ENCODE measurements at regions not wholly inside any gene's neighbourhood (a gene's known extent, or its start where the extent isn't known, plus 50 kb on each side); places are given as distances from the start of the nearest gene placed in this dataset.

DNA sequence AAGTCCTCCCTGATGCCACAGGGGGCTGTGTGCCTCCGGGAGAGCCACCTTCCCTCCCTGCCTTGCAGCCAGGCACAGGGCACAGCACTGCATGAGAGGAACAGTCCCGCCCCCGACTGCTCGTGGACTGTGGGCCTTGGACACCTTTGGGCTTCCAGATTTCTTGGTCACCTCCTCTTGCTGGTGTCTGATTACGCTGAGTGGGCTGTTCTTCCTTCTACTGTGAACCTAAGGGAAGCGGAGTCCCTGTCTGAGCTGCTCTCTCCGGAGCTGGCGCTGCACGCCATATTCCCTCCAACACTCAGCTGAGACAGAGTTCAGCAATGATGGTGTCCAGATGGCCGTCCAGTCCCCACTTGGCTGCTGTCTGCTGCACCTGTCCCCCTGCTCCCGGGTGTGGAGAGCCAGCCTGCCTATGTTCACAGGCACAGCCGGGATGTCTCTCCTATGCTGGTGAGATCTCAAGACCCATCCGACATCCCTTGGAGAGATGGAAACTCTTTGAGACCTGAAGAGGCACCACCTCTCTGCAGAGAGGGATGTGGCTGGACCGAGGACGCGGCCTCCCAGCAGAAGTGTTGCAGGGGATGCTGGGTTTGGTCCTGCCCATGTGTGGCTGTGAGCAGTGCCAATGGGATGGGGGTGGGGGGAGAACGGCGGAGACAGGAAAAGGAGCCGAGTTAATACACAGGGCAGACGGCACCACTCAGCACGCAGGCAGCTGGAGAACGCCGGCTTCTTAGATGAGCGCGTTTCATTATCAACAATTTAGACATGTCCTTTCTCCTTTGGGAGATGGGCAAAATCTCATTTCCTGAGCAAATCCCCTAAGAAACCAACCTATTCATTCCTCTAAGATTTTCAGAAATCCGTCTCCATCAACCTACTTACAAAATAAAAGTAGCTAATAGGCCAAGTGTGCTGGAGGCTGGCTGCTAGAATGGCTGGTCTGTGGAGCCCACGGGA is 171.9 kb downstream of the ENGASE start:
- no peak for DNase-seq (ENCODE audit: low read depth in 3 of 3)

DNA sequence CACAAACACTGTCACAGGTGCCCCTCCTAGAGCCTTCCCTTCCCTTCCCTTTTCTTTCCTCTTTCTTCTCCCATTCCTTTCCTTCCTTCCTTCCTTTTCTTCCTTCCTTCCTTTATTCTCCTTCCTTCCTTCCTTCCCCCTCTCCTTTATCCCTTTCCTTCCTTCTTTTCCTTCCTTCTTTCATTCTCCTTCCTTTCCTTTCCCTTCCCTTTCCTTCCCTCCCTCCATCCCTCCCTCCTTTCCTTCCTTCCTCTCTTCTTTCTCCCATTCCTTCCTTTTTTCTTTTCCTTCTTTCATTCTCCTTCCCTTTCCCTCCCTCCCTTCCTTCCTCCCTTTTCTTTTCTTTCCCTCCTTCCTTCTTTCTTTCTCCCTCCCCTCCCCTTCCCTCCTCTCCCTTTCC is 170.0 kb downstream of the ENGASE start:
- no peak for DNase-seq (ENCODE audit: low read depth in 3 of 3)

DNA sequence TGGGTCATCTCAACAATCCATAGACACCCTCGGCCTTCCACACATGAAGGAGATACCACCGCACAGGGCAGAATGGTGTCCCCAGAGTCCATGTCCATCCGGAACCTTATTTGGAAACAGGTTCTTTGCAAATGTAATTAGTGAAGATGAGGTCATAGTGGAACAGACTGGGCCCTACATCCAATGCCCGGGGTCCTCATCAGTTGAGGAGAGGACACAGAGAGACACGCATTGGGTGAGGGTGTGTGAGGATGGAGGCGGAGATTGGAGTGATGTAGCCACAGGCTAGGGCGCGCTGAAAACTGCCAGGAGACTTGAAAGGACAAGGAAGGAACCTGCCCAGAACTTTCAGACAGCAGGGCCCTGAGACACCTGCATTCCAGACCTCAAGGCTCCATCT is 169.4 kb downstream of the ENGASE start:
- DNase-seq (ENCODE audit: low read depth in 3 of 3), result no peak

- no peak for DNase-seq (ENCODE audit: low read depth in 3 of 3)
These were observed 169.0 kb downstream of the ENGASE start for GRCh38 chr17:79243603-79243990.

- no peak for DNase-seq (ENCODE audit: low read depth in 3 of 3)
These were observed 168.4 kb downstream of the ENGASE start for GRCh38 chr17:79242873-79243602.

DNA sequence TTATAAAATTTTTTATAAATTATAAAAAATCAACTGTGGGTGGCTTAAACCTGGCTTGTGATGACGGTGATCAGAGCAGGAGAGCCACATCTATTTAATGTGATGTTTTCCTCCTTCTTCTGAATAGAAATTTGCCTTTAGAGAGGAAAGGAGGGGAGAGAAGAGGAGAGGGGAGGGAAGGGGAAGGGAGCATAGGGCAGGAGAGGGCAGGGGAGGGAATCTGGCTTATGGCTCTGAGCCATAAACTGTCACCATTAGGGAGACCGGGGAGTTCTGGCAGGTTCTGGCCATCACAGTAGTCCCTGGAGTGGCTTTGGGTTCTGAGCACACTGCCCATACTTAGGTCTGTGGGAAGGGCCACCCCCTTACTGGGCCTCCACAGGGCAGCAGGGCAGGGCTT is 167.8 kb downstream of the ENGASE start:
- DNase-seq (ENCODE audit: low read depth in 3 of 3), result no peak

GRCh38 chr17:79241616-79242015 is 167.0 kb downstream of the ENGASE start:
- no peak for DNase-seq (ENCODE audit: low read depth in 3 of 3)

GRCh38 chr17:79239205-79239604 is 164.6 kb downstream of the ENGASE start:
- DNase-seq (ENCODE audit: low read depth in 3 of 3), result no peak

- no peak for DNase-seq (ENCODE audit: low read depth in 3 of 3)
These were observed 162.9 kb downstream of the ENGASE start for GRCh38 chr17:79237448-79238053.

DNA sequence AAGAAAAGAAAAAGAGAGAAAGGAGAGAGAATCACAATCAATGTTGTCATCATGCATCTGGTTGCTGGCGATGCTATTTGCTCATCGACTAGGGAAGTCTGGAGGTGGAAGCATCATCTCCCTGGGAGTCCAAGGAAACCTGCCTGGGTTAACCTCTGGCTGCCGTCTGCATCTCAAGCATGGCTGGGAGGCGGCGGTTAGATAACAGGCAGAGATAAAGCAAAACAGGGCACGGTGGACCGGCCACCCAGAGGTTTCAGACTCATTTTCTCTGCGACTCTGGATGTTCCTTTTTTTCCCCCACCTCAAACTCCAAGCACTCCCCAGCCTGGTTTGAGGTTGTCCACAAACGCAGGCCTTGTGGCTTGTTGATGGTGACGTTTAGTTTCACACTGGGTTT is 161.2 kb downstream of the ENGASE start:
- DNase-seq (ENCODE audit: low read depth in 3 of 3), result no peak

DNA sequence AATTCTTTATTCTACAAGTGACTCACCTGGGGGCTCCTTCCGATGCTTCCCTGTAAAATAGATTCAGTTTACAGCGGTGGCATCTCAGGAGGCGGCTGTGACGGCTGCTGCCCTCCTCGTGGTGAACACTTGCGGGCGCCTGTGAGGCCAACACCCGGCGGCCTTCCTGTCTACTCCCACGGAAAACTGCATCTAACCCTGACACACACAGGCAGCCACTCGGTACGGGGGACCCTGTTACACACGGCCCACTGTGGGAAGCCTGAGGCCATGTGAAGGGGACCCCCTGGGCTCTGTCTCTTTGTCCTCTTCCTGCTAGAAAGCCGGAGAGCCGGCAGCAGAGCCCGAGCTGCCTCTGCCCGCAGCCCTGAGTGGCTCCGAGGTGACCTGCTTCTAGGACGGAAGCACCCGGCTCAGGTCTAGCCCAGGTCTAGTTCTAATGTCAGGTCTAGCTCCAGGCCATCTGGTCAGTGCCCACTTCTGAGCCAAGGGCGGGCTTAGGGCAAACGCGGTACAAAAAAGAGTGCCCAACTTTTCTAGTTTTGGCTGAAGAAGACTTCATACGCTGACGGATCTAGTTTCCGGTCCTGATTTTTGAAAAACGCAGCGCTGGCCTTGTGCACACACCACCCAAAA is 159.4 kb downstream of the ENGASE start:
- no peak for DNase-seq (ENCODE audit: low read depth in 3 of 3)

DNA sequence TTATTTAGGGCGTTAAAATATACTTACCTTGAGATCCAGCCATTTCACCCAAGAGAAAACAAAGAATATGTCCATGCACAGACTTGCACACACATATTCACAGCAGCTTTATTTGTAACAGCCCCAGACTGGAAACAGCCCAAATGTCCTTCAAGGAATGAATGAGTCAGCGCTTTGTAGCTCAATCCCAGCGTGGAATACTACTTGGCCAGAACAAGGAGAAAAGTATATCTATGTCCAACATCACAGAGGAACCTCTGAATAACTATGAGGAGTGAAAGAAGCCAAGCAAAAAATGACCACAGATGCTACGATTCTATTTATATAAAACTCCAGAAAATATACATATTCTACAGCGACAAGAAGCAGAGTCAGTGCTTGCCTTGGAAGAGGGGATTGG is 158.3 kb downstream of the ENGASE start:
- DNase-seq (ENCODE audit: low read depth in 3 of 3), result no peak

GRCh38 chr17:79231766-79232287 is 157.2 kb downstream of the ENGASE start:
- no peak for DNase-seq (ENCODE audit: low read depth in 3 of 3)

DNA sequence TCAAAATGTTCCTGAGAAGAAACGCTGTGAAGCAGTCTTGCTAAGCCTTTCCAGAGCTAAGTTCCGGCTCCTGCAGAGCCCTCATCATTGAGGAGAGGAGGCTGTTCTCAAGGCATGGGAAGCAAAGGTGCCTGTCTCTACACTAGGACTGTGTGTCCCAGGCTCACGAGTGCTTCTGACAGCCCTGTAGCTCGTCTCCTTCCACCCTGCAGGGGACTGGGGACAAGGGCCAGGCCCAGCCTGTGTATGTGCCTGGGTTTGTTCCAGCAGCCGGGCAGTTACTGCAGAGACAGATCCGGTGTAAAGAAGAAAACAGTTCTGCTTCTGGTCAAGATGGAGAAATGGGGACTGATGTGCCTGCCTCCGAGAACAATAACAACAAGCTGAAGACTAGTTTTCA is 156.0 kb downstream of the ENGASE start:
- no peak for DNase-seq (ENCODE audit: low read depth in 3 of 3)

DNA sequence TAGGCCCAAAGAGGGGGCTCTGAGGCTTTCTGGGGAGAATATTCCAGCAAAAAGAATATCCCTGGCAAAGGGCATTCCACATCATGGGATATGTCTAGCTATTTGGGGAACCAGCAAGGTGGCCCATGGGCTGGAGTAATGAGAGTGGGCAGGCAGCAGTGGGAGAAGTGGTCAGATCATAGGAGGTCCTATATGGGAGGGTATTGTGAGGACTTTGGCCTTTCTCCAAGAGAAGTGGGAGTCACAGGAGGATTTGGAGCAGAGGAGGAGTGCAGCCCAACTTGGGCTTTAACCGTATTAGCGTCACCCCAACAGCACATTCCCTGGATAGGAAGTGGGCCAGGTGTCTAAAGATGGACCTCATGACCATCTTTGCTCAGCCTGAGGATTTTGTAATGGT is 151.4 kb downstream of the ENGASE start:
- no peak for DNase-seq (ENCODE audit: low read depth in 3 of 3)

DNA sequence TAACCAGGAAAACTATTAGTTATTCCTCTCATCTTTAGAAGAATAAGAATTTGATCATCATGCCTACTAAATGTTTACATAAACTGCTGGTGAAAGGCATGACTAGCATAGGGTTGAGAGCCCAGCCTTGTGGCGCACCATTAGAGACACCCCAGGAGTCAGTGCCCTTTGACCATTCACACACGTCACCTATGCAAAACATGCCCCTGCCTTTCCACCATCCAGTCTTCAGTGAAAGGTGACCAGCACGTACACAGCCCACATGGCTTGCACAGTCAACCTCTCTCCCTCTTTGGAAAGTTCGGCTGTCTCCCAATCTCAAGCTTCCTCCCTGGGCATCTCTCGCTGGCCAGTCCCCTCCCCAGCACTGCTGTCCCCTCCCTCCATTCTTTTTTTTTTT is 150.3 kb downstream of the ENGASE start:
- no peak for DNase-seq (ENCODE audit: low read depth in 3 of 3)

DNA sequence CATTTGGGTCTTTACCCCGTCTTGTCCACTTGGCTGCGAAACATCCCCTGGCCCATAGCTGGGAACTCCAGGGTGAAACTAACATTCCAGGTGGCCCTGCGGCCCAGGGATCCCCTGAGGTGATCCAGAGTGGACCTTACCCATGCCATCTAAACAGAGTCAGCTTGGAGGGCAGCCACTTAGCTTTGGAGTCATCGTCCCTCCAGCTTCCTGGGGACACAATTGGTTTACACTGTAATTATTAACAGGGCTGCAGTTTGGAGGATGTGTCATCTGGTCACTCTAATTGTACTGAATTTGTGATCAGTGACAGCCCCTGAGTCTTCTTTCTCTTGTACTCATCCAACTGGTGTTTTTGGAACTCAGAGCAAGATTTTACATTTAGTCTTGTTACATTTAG is 149.9 kb downstream of the ENGASE start:
- no peak for DNase-seq (ENCODE audit: low read depth in 3 of 3)

DNA sequence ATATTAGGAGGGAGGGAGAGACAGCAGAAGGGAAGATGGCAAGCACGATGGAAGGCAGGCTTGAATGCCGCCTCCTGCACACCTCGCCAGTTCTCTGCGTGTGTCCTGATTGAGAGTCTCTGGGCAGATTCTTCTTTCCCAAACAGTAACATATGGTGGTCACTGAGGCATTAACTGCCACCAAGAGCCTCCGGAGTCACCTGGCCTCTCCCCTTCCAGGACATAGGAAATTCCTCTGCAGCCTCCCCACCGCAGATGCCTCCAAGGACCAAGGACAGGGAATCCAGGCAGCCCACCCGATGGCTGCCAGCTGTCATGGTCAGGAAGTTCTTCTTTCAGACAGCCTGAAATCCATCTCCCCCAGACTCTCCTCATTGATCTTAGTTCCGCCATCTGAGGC is 149.3 kb downstream of the ENGASE start:
- DNase-seq (ENCODE audit: low read depth in 3 of 3), result no peak

DNA sequence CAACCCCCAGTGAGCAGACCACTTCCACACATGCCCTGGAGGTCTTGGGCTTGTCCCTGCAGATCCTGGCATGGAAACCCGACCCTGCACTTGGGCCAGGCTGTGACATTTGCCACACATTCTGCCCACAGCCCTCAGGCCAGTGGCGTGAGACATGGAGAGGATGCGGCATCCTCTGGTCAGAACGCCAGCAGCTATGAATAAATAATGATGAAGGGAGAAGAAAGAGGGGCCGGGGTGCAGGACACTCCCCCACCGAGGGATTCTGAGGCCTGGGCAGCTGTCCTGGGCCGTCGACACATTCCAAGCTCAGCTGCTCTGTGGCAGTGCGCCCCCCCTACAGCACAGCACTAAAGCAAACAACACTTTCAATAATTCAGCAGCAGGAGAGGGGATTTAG is 148.8 kb downstream of the ENGASE start:
- DNase-seq (ENCODE audit: low read depth in 3 of 3), result no peak

DNA sequence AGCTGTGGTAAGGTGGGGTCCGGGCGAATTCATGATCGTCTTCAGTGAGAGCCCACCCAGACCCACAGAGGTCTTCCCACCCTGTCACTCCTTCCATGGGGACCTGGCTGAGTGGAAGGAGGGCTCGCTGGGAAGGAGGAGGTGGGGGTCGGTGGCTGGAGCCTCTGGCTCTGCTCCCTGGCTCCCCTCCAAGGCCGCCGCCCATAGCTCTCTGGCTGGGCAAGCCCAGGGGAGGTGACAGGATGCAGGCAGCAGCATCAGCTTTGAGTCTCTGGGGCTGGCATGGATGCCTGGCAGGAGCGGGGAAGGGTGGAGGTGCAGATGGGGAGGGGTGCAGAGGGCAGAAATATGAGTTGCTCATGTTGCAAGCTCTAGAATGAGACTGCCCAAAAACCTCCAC is 147.0 kb downstream of the ENGASE start:
- no peak for DNase-seq (ENCODE audit: low read depth in 3 of 3)

DNA sequence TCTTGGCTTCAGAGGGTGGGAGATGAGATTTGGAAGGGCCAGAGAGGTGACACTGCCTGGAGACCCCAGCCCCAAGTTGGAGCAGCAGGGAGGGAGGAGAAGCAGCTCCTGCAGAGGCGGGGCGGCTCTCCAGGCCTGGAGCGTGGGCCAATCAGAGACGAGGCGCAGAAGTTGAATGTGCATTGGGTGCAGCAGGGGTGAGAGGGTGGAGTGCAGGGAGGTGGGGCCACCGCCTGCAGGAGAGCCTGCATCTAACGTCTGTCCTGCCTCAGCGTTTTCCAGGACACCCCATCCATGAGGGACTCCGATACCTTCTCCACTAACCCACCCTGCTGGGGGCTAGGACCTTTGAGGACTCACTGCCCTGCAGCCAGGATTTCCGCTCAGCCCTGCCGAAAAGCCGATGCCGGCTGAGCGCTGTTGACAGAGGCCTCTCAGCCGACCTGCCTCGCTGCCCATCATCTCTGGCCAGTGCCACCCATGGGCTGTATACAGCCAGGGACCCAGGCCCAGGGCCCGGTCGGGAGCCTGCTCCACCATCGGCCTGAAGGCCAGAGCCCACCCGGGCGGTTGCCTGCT is 146.2 kb downstream of the ENGASE start:
- DNase-seq (ENCODE audit: low read depth in 3 of 3), result no peak
